HEK293 (cell line): ENCODE measurements at regions not wholly inside any gene's neighbourhood (a gene's known extent, or its start where the extent isn't known, plus 50 kb on each side); places are given as distances from the start of the nearest gene placed in this dataset.

Experiments used
- CTCF ChIA-PET: fragments of 350-600 bp; formaldehyde crosslinking; extraction: SDS; loops from one replicate; lab custom pipeline; 2021; ENCODE audit warnings: antibody characterized with exemption; lab: Yijun Ruan, JAX
- POLR2A ChIA-PET: fragments of 300-600 bp; formaldehyde crosslinking; extraction: SDS; loops from one replicate; lab custom pipeline; 2020; ENCODE audit warnings: antibody characterized with exemption, inconsistent platforms; lab: Yijun Ruan, JAX
- H3K27ac ChIP-seq: fragments of 200-500 bp; sonication (Bioruptor generic); 2 replicates; pipeline ENCODE4 v1.5.1; 2014; ENCODE audit warnings: low read depth, low read length, control low read depth, inconsistent platforms; ENCODE audit errors: extremely low read depth
- H3K36me3 ChIP-seq, 2 experiments: fragments of 200-500 bp in 1 of 2; sonication (Bioruptor generic) in 1 of 2; 1 replicate in 1 of 2; 2 replicates in 1 of 2; pipeline ENCODE4 v1.5.1; 2014 to 2017; ENCODE audit warnings: inconsistent platforms in 2 of 2, low read length in 2 of 2; ENCODE audit not compliant: control insufficient read depth in 2 of 2, insufficient read depth in 1 of 2
- H3K4me1 ChIP-seq: fragments of 200-500 bp; sonication (Bioruptor generic); 2 replicates; pipeline ENCODE4 v1.5.1; 2014; ENCODE audit warnings: mild to moderate bottlenecking, low read length, inconsistent platforms; ENCODE audit not compliant: control insufficient read depth, insufficient read depth
- H3K4me3 ChIP-seq: 2 replicates; pipeline ENCODE4 v1.5.1; 2011; ENCODE audit warnings: low read depth, mild to moderate bottlenecking, control low read depth, low read length, moderate library complexity
- H3K9me3 ChIP-seq: fragments of 200-500 bp; sonication (Bioruptor generic); 2 replicates; pipeline ENCODE4 v1.5.1; 2014; ENCODE audit warnings: low read depth, low read length, inconsistent platforms; ENCODE audit not compliant: control insufficient read depth, insufficient read depth
- EGR2 ChIP-seq: fragments of 450-650 bp; formaldehyde crosslinking; IDR thresholded peaks from 2 replicates; pipeline ENCODE4 v1.5.1; 2016; ENCODE audit warnings: low read depth, missing biosample characterization, missing genetic modification characterization
- GLIS1 ChIP-seq: fragments of 450-650 bp; formaldehyde crosslinking; IDR thresholded peaks from 2 replicates; pipeline ENCODE4 v1.5.1; 2016; ENCODE audit warnings: missing biosample characterization, missing genetic modification characterization
- HOXD13 ChIP-seq: sonication (generic); formaldehyde crosslinking; IDR thresholded peaks from 2 replicates; pipeline ENCODE4 v1.8.0; 2022; ENCODE audit warnings: missing genetic modification reagents, borderline replicate concordance
- KLF16 ChIP-seq: fragments of 450-650 bp; formaldehyde crosslinking; IDR thresholded peaks from 2 replicates; pipeline ENCODE4 v1.5.1; 2017; ENCODE audit warnings: missing biosample characterization, missing genetic modification characterization
- PATZ1 ChIP-seq: fragments of 450-650 bp; formaldehyde crosslinking; IDR thresholded peaks from 2 replicates; pipeline ENCODE4 v1.5.1; 2016; ENCODE audit warnings: missing biosample characterization, missing genetic modification characterization
- PBX3 ChIP-seq: sonication (generic); formaldehyde crosslinking; IDR thresholded peaks from 2 replicates; pipeline ENCODE4 v1.8.1; 2022; ENCODE audit warnings: mild to moderate bottlenecking, moderate library complexity, missing genetic modification reagents
- PRDM6 ChIP-seq: fragments of 450-650 bp; formaldehyde crosslinking; IDR thresholded peaks from 2 replicates; pipeline ENCODE4 v1.5.1; 2017; ENCODE audit warnings: missing biosample characterization, missing genetic modification characterization
- SCRT1 ChIP-seq: fragments of 450-650 bp; formaldehyde crosslinking; IDR thresholded peaks from 2 replicates; pipeline ENCODE4 v1.5.1; 2016; ENCODE audit warnings: missing biosample characterization, missing genetic modification characterization, borderline replicate concordance
- WT1 ChIP-seq: fragments of 450-650 bp; formaldehyde crosslinking; IDR thresholded peaks from 2 replicates; pipeline ENCODE4 v1.5.1; 2016; ENCODE audit warnings: missing biosample characterization, missing genetic modification characterization
- ZBTB1 ChIP-seq: fragments of 450-650 bp; formaldehyde crosslinking; IDR thresholded peaks from 2 replicates; pipeline ENCODE4 v1.5.1; 2016; ENCODE audit warnings: missing biosample characterization, missing genetic modification characterization
- ZNF473 ChIP-seq: fragments of 450-650 bp; formaldehyde crosslinking; IDR thresholded peaks from 2 replicates; pipeline ENCODE4 v1.5.1; 2017; ENCODE audit warnings: missing biosample characterization, missing genetic modification characterization
- ZNF548 ChIP-seq: fragments of 450-650 bp; formaldehyde crosslinking; IDR thresholded peaks from 2 replicates; pipeline ENCODE4 v1.5.1; 2016; ENCODE audit warnings: missing biosample characterization, missing genetic modification characterization
- ZNF623 ChIP-seq: fragments of 450-650 bp; formaldehyde crosslinking; IDR thresholded peaks from 2 replicates; pipeline ENCODE4 v1.5.1; 2016; ENCODE audit warnings: missing biosample characterization, missing genetic modification characterization
- ZNF664 ChIP-seq: fragments of 450-650 bp; formaldehyde crosslinking; IDR thresholded peaks from 2 replicates; pipeline ENCODE4 v1.5.1; 2016; ENCODE audit warnings: missing biosample characterization, missing genetic modification characterization
- ZNF670 ChIP-seq: fragments of 450-650 bp; formaldehyde crosslinking; IDR thresholded peaks from 2 replicates; pipeline ENCODE4 v1.5.1; 2016; ENCODE audit warnings: missing biosample characterization, missing genetic modification characterization, low read depth
- ZSCAN30 ChIP-seq: fragments of 450-650 bp; IDR thresholded peaks from 2 replicates; pipeline ENCODE4 v1.5.1; 2018; ENCODE audit warnings: missing biosample characterization, mild to moderate bottlenecking, missing genetic modification characterization, moderate library complexity
- TF ChIP-seq, protein P1 (sequence below): fragments of 450-650 bp; formaldehyde crosslinking; IDR thresholded peaks from 2 replicates; pipeline ENCODE4 v1.5.1; 2016; ENCODE audit warnings: missing biosample characterization, missing genetic modification characterization
- TF ChIP-seq, protein P2 (sequence below): fragments of 450-650 bp; IDR thresholded peaks from 2 replicates; pipeline ENCODE4 v1.5.1; 2018; ENCODE audit warnings: missing biosample characterization, missing genetic modification characterization
- TF ChIP-seq, protein P3 (sequence below): fragments of 450-650 bp; formaldehyde crosslinking; IDR thresholded peaks from 2 replicates; pipeline ENCODE4 v1.5.1; 2016; ENCODE audit warnings: missing biosample characterization, missing genetic modification characterization
- TF ChIP-seq, protein P4 (sequence below): fragments of 450-650 bp; IDR thresholded peaks from 2 replicates; pipeline ENCODE4 v1.5.1; 2018; ENCODE audit warnings: missing biosample characterization, mild to moderate bottlenecking, missing genetic modification characterization

- Histone ChIP-seq H3K4me3 (no peak overlapping the region), H3K9me3 (no peaks in the 10 kb centered on the region), H3K36me3 (no peaks in the 10 kb centered on the region), H3K4me1 (no peaks in the 10 kb centered on the region), H3K27ac (no peak overlapping the region)
- CTCF ChIA-PET, result no interaction called here
- POLR2A ChIA-PET, result no interaction called here
- TF ChIP-seq, protein P1, sequence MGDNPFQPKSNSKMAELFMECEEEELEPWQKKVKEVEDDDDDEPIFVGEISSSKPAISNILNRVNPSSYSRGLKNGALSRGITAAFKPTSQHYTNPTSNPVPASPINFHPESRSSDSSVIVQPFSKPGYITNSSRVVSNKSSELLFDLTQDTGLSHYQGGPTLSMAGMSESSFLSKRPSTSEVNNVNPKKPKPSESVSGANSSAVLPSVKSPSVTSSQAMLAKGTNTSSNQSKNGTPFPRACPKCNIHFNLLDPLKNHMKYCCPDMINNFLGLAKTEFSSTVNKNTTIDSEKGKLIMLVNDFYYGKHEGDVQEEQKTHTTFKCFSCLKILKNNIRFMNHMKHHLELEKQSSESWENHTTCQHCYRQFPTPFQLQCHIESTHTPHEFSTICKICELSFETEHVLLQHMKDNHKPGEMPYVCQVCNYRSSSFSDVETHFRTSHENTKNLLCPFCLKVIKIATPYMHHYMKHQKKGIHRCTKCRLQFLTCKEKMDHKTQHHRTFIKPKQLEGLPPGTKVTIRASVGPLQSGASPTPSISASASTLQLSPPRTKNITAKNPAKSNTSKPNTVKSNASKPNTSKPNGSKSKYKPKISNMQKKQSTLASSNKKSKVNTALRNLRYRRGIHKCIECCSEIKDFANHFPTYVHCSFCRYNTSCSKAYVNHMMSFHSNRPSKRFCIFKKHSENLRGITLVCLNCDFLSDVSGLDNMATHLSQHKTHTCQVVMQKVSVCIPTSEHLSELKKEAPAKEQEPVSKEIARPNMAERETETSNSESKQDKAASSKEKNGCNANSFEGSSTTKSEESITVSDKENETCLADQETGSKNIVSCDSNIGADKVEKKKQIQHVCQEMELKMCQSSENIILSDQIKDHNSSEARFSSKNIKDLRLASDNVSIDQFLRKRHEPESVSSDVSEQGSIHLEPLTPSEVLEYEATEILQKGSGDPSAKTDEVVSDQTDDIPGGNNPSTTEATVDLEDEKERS (tag by site-specific recombination), result no peak
- TF ChIP-seq PATZ1 (tag by site-specific recombination) (no peak), PRDM6 (tag by site-specific recombination) (no peak), ZNF623 (no peak), WT1 (tag by site-specific recombination) (no peak), PBX3 (CRISPR knock-in tag) (no peak), GLIS1 (no peak), ZNF548 (no peak), ZNF664 (tag by site-specific recombination) (no peak), ZBTB1 (tag by site-specific recombination) (no peak), KLF16 (tag by site-specific recombination) (no peak), SCRT1 (tag by site-specific recombination) (no peak), ZNF473 (tag by site-specific recombination) (no peak), ZNF670 (tag by site-specific recombination) (no peak), HOXD13 (CRISPR knock-in tag) (no peak), ZSCAN30 (tag by site-specific recombination) (no peak), EGR2 (no peak)
- TF ChIP-seq, protein P2, sequence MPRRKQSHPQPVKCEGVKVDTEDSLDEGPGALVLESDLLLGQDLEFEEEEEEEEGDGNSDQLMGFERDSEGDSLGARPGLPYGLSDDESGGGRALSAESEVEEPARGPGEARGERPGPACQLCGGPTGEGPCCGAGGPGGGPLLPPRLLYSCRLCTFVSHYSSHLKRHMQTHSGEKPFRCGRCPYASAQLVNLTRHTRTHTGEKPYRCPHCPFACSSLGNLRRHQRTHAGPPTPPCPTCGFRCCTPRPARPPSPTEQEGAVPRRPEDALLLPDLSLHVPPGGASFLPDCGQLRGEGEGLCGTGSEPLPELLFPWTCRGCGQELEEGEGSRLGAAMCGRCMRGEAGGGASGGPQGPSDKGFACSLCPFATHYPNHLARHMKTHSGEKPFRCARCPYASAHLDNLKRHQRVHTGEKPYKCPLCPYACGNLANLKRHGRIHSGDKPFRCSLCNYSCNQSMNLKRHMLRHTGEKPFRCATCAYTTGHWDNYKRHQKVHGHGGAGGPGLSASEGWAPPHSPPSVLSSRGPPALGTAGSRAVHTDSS, result no peak
- TF ChIP-seq, protein P3, sequence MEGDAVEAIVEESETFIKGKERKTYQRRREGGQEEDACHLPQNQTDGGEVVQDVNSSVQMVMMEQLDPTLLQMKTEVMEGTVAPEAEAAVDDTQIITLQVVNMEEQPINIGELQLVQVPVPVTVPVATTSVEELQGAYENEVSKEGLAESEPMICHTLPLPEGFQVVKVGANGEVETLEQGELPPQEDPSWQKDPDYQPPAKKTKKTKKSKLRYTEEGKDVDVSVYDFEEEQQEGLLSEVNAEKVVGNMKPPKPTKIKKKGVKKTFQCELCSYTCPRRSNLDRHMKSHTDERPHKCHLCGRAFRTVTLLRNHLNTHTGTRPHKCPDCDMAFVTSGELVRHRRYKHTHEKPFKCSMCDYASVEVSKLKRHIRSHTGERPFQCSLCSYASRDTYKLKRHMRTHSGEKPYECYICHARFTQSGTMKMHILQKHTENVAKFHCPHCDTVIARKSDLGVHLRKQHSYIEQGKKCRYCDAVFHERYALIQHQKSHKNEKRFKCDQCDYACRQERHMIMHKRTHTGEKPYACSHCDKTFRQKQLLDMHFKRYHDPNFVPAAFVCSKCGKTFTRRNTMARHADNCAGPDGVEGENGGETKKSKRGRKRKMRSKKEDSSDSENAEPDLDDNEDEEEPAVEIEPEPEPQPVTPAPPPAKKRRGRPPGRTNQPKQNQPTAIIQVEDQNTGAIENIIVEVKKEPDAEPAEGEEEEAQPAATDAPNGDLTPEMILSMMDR (tag by site-specific recombination), result no peak
- TF ChIP-seq, protein P4, sequence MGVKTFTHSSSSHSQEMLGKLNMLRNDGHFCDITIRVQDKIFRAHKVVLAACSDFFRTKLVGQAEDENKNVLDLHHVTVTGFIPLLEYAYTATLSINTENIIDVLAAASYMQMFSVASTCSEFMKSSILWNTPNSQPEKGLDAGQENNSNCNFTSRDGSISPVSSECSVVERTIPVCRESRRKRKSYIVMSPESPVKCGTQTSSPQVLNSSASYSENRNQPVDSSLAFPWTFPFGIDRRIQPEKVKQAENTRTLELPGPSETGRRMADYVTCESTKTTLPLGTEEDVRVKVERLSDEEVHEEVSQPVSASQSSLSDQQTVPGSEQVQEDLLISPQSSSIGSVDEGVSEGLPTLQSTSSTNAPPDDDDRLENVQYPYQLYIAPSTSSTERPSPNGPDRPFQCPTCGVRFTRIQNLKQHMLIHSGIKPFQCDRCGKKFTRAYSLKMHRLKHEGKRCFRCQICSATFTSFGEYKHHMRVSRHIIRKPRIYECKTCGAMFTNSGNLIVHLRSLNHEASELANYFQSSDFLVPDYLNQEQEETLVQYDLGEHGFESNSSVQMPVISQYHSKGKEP, result no peak
These were observed 530.0 kb downstream of the GLRX3 start for GRCh38 chr10:130666215-130666614.
